CD14-positive monocyte (primary cell): ENCODE measurements at regions not wholly inside any gene's neighbourhood (a gene's known extent, or its start where the extent isn't known, plus 50 kb on each side); places are given as distances from the start of the nearest gene placed in this dataset.

ENCODE experiments used
- DNase-seq, 3 donors: peaks; one replicate each; pipeline ENCODE4 v3.0.0-alpha.2; 2011 to 2022
- H2AFZ ChIP-seq: 2 replicates; pipeline ENCODE4 v1.6.0; 2012; ENCODE audit warnings: mild to moderate bottlenecking, low read depth, low read length, inconsistent platforms; ENCODE audit not compliant: insufficient read depth, poor library complexity, severe bottlenecking
- H3K27ac ChIP-seq, 2 donors: 1 replicate in 1 of 2; 2 replicates in 1 of 2; pipeline ENCODE4 v1.5.1; 2012 to 2013; ENCODE audit warnings: low read length in 2 of 2, control low read depth in 1 of 2, inconsistent platforms in 1 of 2, low read depth in 1 of 2, mild to moderate bottlenecking in 1 of 2
- H3K27me3 ChIP-seq, 2 donors: one replicate each; pipeline versions ENCODE4 v1.6.0 to v1.6.1; 2011 to 2013; ENCODE audit warnings: low read length in 2 of 2; ENCODE audit not compliant: control insufficient read depth in 2 of 2, insufficient read depth in 2 of 2
- H3K36me3 ChIP-seq, 2 donors: replicated peaks in 1 of 2; 1 replicate in 1 of 2; 2 replicates in 1 of 2; pipeline versions ENCODE4 v1.5.1 to v1.6.1; 2012 to 2013; ENCODE audit warnings: low read length in 2 of 2, control low read depth in 1 of 2, inconsistent platforms in 1 of 2, mild to moderate bottlenecking in 1 of 2; ENCODE audit not compliant: insufficient read depth in 2 of 2, control insufficient read depth in 1 of 2
- H3K4me1 ChIP-seq, 2 donors: 1 replicate in 1 of 2; 2 replicates in 1 of 2; pipeline versions ENCODE4 v1.5.1 to v1.6.1; 2012 to 2013; ENCODE audit warnings: low read length in 2 of 2, control low read depth in 1 of 2, inconsistent platforms in 1 of 2, mild to moderate bottlenecking in 1 of 2, moderate library complexity in 1 of 2; ENCODE audit not compliant: insufficient read depth in 2 of 2, control insufficient read depth in 1 of 2
- H3K4me2 ChIP-seq: replicated peaks from 2 replicates; pipeline ENCODE3; 2012; ENCODE audit warnings: low read length, moderate library complexity, mild to moderate bottlenecking; ENCODE audit not compliant: poor library complexity, severe bottlenecking; ENCODE audit errors: extremely low read depth
- H3K4me3 ChIP-seq, 3 experiments: fragments of 200-600 bp in 1 of 3; sonication (generic) in 1 of 3; replicated peaks in 1 of 3; 1 replicate in 2 of 3; 2 replicates in 1 of 3; pipeline ENCODE4 v1.5.1; 2011 to 2013; ENCODE audit warnings: low read length in 3 of 3, mild to moderate bottlenecking in 3 of 3, control low read depth in 2 of 3, low read depth in 2 of 3, inconsistent platforms in 1 of 3, moderate library complexity in 1 of 3
- H3K79me2 ChIP-seq: 2 replicates; pipeline ENCODE4 v1.6.0; 2012; ENCODE audit warnings: mild to moderate bottlenecking, control low read depth, inconsistent platforms, low read length, moderate library complexity; ENCODE audit not compliant: insufficient read depth
- H3K9ac ChIP-seq: 2 replicates; pipeline ENCODE4 v1.6.0; 2017; ENCODE audit warnings: low read length, mild to moderate bottlenecking; ENCODE audit not compliant: insufficient read depth, poor library complexity, severe bottlenecking
- H3K9me3 ChIP-seq, 2 donors: replicated peaks in 1 of 2; 1 replicate in 1 of 2; 2 replicates in 1 of 2; pipeline versions ENCODE4 v1.5.1 to v1.6.1; 2012 to 2013; ENCODE audit warnings: low read length in 2 of 2, control low read depth in 1 of 2; ENCODE audit not compliant: control insufficient read depth in 1 of 2, insufficient read depth in 1 of 2
- H4K20me1 ChIP-seq: 2 replicates; pipeline ENCODE4 v1.6.0; 2012; ENCODE audit warnings: mild to moderate bottlenecking, low read length, control low read depth, moderate library complexity; ENCODE audit not compliant: insufficient read depth
- H3K27ac Mint-ChIP-seq, 7 donors: one replicate each; pipeline ENCODE4 v1.8.0; 2020; ENCODE audit warnings: mild to moderate bottlenecking in 7 of 7, mixed read lengths in 7 of 7, moderate library complexity in 6 of 7, inconsistent platforms in 2 of 7
- H3K27me3 Mint-ChIP-seq, 3 donors: one replicate each; pipeline ENCODE4 v1.8.0; 2021 to 2022; ENCODE audit warnings: low read depth in 3 of 3, mild to moderate bottlenecking in 3 of 3, mixed read lengths in 3 of 3, moderate library complexity in 3 of 3, inconsistent platforms in 1 of 3
- H3K36me3 Mint-ChIP-seq, 2 donors: one replicate each; pipeline ENCODE4 v1.8.0; 2020; ENCODE audit warnings: mixed read lengths in 2 of 2, inconsistent platforms in 1 of 2, mild to moderate bottlenecking in 1 of 2
- H3K4me1 Mint-ChIP-seq: one replicate; pipeline ENCODE4 v1.8.0; 2020; ENCODE audit warnings: mild to moderate bottlenecking, mixed read lengths
- H3K4me3 Mint-ChIP-seq, 2 donors: one replicate each; pipeline ENCODE4 v1.8.0; 2020; ENCODE audit warnings: mild to moderate bottlenecking in 2 of 2, mixed read lengths in 2 of 2, moderate library complexity in 1 of 2
- H3K9me3 Mint-ChIP-seq, 7 donors: one replicate each; pipeline ENCODE4 v1.8.0; 2020 to 2022; ENCODE audit warnings: mixed read lengths in 7 of 7, mild to moderate bottlenecking in 6 of 7, moderate library complexity in 6 of 7, inconsistent platforms in 2 of 7
- CTCF ChIP-seq: fragments of 200-600 bp; IDR thresholded peaks from one replicate; pipeline ENCODE4 v1.8.0; 2022; ENCODE audit warnings: antibody characterized with exemption, mild to moderate bottlenecking
- WGBS: methylation state at CpG from one replicate; pipeline ENCODE4 v1.1.5; 2013; ENCODE audit warnings: missing lambda C conversion rate; ENCODE audit not compliant: insufficient coverage; 5-methylcytosine and 5-hydroxymethylcytosine counted together
- intact Hi-C, 2 donors: fragments of 100-400 bp; cut with micrococcal nuclease; formaldehyde crosslinking; loops; one replicate each; pipeline versions ENCODE4 v1.15.0 to v1.15.1; 2023

GRCh38 chr4:89541998-89542397, 234.4 kb upstream of the GPRIN3 start:
- TF ChIP-seq CTCF: no peak
- Mint-ChIP-seq H3K27ac (no peak overlapping the region), H3K9me3 (peaks cover 4 to 15% (median 5%) of the 10 kb centered on the region in 7 donors), H3K4me3 (no peak overlapping the region), H3K36me3 (no peaks in the 10 kb centered on the region), H3K27me3 (no peaks in the 10 kb centered on the region), H3K4me1 (peaks cover 1% of the 10 kb centered on the region)
- Histone ChIP-seq H3K4me3 (no peak overlapping the region), H3K27ac (no peak overlapping the region), H3K9me3 (peaks cover 0 to 10% of the 10 kb centered on the region in 2 donors), H3K79me2 (no peaks in the 10 kb centered on the region), H3K4me2 (no peak overlapping the region), H3K27me3 (no peaks in the 10 kb centered on the region), H3K4me1 (no peaks in the 10 kb centered on the region), H2AFZ (no peak overlapping the region), H4K20me1 (no peaks in the 10 kb centered on the region), H3K9ac (no peak overlapping the region), H3K36me3 (no peaks in the 10 kb centered on the region)
- DNase-seq: no peak
- intact Hi-C loops: no loop called here

GRCh38 chr4:89539797-89540711, 232.5 kb upstream of the GPRIN3 start:
- no peak overlapping the region for H3K4me2 ChIP-seq

More at GRCh38 chr4:89539797-89540711, 232.5 kb upstream of the GPRIN3 start:
- Histone ChIP-seq H3K9me3 (peaks cover 0 to 10% of the 10 kb centered on the region in 2 donors), H3K4me3 (no peak overlapping the region), H3K27ac (no peak overlapping the region), H3K36me3 (no peaks in the 10 kb centered on the region), H3K79me2 (no peaks in the 10 kb centered on the region), H4K20me1 (no peaks in the 10 kb centered on the region), H3K9ac (no peak overlapping the region), H2AFZ (no peak overlapping the region), H3K27me3 (no peaks in the 10 kb centered on the region), H3K4me1 (no peaks in the 10 kb centered on the region)
- WGBS: no CpG with 5 or more reads among the region's 2 CpGs
- Mint-ChIP-seq H3K36me3 (no peaks in the 10 kb centered on the region), H3K4me3 (no peak overlapping the region), H3K27me3 (no peaks in the 10 kb centered on the region), H3K27ac (no peak overlapping the region), H3K4me1 (peaks cover 1% of the 10 kb centered on the region), H3K9me3 (peaks cover 2 to 14% (median 4%) of the 10 kb centered on the region in 7 donors)
- DNase-seq: no peak
- intact Hi-C loops: no loop called here
- TF ChIP-seq CTCF: no peak
